HG03039 (cell line): ENCODE measurements at regions not wholly inside any gene's neighbourhood (a gene's known extent, or its start where the extent isn't known, plus 50 kb on each side); places are given as distances from the start of the nearest gene placed in this dataset.
"Not testable (repeated sequence)": the region's sequence is repeated elsewhere in the genome, so short reads cannot be mapped to it uniquely, and the experiment has no call there.

Experiments
- ATAC-seq: cut with Tn5 transposase; IDR thresholded peaks from one replicate; pipeline ENCODE4 v1.9.1; 2021; ENCODE audit warnings: mild to moderate bottlenecking, moderate library complexity; ENCODE audit not compliant: unreplicated experiment

GRCh38 chr12:93079271-93079670 lies 150.2 kb upstream of the EEA1 start:
- ATAC-seq = no peak

DNA sequence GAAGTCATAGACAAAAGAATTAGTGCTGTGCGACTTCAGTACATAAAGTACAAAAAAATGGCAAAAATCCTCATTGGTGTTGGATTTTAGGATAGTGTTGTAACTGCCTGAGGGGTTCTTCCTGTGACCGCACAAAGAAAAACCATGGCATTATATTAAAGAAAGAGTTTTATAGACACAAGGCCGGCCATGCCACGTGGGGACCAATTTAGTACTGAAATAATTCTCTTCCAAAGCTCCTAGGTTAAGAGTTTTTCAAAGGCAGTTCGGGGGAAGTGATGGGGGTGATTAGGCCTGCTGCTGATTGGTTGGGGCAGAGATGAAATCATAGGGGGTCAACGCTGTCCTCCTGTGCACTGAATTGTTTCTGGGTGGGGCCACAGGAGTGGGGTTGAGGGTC lies 150.9 kb upstream of the EEA1 start:
- no peak for ATAC-seq

- no peak for ATAC-seq
Measured at GRCh38 chr12:93080452-93080851, 151.4 kb upstream of the EEA1 start.

DNA sequence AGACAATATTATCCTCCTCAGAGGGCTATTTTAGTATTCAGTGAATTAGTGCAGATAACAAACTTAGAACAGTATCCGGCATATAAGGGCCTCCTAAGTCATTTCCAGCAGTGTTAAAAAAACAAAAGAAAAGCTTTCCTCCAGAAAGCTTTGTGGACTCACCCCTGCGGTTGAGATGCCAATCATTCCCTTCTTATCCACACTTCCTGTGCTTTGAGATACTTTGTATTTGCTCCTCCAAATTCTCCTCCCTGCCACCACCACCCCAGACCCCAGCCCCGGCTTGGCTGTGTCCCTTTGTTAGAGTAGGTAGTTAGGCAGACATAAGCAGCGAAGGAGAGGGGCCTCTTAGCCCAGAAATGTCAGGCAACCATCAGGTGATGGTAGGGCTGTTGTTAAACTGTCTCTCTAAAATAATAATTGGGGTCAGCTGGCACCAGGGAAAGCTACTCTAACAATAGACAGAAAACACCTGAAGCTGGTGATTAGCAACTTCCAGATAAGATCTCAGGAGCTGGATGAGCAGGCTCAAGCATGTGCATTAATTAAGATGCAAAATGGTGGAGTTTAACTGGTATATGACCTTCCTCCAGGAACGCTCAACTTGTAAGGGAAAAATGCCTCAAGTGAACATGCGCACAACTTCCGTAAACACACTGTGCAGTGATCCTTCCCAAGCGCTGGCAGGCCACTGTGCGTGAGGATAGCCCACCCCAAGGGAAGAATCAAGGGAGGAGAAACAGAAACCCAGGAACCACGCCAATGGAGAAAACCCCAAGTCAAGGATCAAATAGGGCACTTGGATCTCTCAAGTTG lies 152.1 kb upstream of the EEA1 start:
- no peak for ATAC-seq

DNA sequence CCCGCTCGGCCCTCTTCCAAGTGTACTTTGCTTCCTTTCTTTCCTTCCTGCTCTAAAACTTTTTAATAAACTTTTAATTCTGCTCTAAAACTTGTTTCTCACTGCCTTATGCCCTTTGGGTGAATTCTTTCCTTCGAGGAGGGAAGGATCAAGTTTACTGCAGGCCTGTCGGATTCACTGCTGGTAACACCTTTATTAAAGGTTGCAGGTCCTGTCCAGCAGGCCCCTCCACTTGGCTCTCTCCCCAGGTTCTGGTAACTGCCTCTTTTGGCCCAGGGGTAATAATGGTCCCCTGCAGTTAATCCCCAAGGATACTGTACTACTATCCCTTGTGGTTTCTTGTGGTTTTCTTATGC lies 152.7 kb upstream of the EEA1 start:
- ATAC-seq = no peak

GRCh38 chr12:93085383-93086287 lies 156.5 kb upstream of the EEA1 start:
- no peak for ATAC-seq

GRCh38 chr12:93086288-93086727 lies 157.2 kb upstream of the EEA1 start:
- no peak for ATAC-seq

- ATAC-seq = no peak
Measured at GRCh38 chr12:93087840-93088610, 158.9 kb upstream of the EEA1 start.

DNA sequence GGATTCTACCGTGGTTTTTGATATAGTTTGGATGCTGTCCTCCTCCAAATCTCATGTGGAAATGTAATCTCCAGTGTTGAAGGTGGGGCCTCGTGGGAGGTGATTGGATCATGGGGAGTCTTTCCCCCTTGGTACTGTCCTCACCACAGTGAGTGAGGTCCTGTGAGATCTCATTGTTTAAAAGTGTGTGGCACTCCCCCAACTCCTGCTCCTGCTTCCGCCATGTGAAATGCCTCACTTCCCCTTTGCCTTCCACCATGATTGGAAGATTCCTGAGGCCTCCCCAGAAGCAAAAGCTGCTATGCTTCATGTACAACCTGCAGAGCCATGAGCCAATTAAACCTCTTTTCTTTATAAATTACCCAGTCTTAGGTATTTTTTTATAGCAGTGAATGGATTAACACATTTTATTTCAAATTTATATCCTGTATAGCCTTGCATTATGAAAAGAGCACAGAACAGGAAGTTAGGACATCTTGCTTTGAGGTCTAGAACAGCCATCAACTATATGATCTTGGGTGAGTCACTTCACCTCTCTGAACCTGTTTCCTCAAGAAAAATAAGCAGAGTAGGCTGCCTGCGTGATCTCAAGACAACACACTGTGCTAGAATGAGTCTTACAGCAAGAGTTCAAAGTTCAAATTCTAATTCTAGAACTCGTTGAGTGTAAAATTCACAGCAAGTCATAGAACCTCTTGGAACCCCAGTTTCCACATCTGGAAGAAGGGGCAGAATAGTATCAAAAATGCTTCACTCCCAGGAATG lies 160.9 kb upstream of the EEA1 start:
- ATAC-seq = no peak

DNA sequence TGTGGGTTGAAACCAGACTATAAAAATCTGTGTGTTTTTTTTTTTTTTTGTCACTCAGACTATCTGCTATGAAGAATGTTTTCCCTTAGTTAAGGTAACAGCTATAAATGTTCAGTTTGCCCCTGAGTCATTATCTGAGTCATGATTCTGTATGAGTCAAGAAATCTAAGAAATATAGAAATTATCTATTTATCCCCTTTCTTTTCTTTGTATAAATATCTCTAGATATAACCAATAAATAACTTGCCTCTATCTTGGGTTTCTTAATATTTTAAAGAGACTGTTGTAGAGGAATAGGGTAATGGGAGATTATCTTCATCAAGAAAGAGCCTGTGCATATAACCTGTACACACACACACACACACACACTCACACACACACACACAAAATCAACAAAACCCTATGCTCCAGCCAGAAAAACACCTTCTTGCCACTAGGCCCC lies 161.7 kb upstream of the EEA1 start:
- no peak for ATAC-seq

GRCh38 chr12:93091886-93092648 lies 163.0 kb upstream of the EEA1 start:
- no peak for ATAC-seq

GRCh38 chr12:93092649-93092945 lies 163.5 kb upstream of the EEA1 start:
- no peak for ATAC-seq

GRCh38 chr12:93093243-93093642 lies 164.1 kb upstream of the EEA1 start:
- ATAC-seq = no peak

DNA sequence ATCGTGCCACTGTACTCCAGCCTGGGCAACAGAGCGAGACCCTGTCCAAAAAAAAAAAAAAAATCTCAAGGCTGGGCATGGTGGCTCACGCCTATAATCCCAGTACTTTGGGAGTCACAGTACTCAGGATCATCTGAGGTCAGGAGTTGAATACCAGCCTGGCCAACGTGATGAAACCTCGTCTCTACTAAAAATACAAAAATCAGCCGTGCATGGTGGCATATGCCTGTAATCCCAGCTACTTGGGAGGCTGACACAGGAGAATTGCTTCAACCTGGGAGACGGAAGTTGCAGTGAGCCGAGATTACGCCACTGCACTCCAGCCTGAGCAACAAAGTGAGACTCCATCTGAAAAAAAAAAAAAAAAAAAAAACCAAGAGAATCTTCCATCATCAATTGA lies 165.1 kb upstream of the EEA1 start:
- ATAC-seq = not testable (repeated sequence)

- peak; percentile 85 for ATAC-seq
Measured at GRCh38 chr12:93094988-93095737, 166.1 kb upstream of the EEA1 start.

GRCh38 chr12:93097417-93097816 lies 168.3 kb upstream of the EEA1 start:
- ATAC-seq = no peak

- ATAC-seq = no peak
Measured at GRCh38 chr12:93098077-93098476, 169.0 kb upstream of the EEA1 start.

- ATAC-seq = no peak
Measured at GRCh38 chr12:93099792-93100191, 170.7 kb upstream of the EEA1 start.

GRCh38 chr12:93100610-93101009 lies 171.5 kb upstream of the EEA1 start:
- no peak for ATAC-seq
